CD14-positive monocyte (primary cell): ENCODE measurements at regions not wholly inside any gene's neighbourhood (a gene's known extent, or its start where the extent isn't known, plus 50 kb on each side); places are given as distances from the start of the nearest gene placed in this dataset.

Source experiments
- DNase-seq, 3 donors: peaks; one replicate each; pipeline ENCODE4 v3.0.0-alpha.2; 2011 to 2022
- H2AFZ ChIP-seq: 2 replicates; pipeline ENCODE4 v1.6.0; 2012; ENCODE audit warnings: mild to moderate bottlenecking, low read depth, low read length, inconsistent platforms; ENCODE audit not compliant: insufficient read depth, poor library complexity, severe bottlenecking
- H3K27ac ChIP-seq, 2 donors: 1 replicate in 1 of 2; 2 replicates in 1 of 2; pipeline ENCODE4 v1.5.1; 2012 to 2013; ENCODE audit warnings: low read length in 2 of 2, control low read depth in 1 of 2, inconsistent platforms in 1 of 2, low read depth in 1 of 2, mild to moderate bottlenecking in 1 of 2
- H3K27me3 ChIP-seq, 2 donors: one replicate each; pipeline versions ENCODE4 v1.6.0 to v1.6.1; 2011 to 2013; ENCODE audit warnings: low read length in 2 of 2; ENCODE audit not compliant: control insufficient read depth in 2 of 2, insufficient read depth in 2 of 2
- H3K36me3 ChIP-seq, 2 donors: replicated peaks in 1 of 2; 1 replicate in 1 of 2; 2 replicates in 1 of 2; pipeline versions ENCODE4 v1.5.1 to v1.6.1; 2012 to 2013; ENCODE audit warnings: low read length in 2 of 2, control low read depth in 1 of 2, inconsistent platforms in 1 of 2, mild to moderate bottlenecking in 1 of 2; ENCODE audit not compliant: insufficient read depth in 2 of 2, control insufficient read depth in 1 of 2
- H3K4me1 ChIP-seq, 2 donors: 1 replicate in 1 of 2; 2 replicates in 1 of 2; pipeline versions ENCODE4 v1.5.1 to v1.6.1; 2012 to 2013; ENCODE audit warnings: low read length in 2 of 2, control low read depth in 1 of 2, inconsistent platforms in 1 of 2, mild to moderate bottlenecking in 1 of 2, moderate library complexity in 1 of 2; ENCODE audit not compliant: insufficient read depth in 2 of 2, control insufficient read depth in 1 of 2
- H3K4me2 ChIP-seq: replicated peaks from 2 replicates; pipeline ENCODE3; 2012; ENCODE audit warnings: low read length, moderate library complexity, mild to moderate bottlenecking; ENCODE audit not compliant: poor library complexity, severe bottlenecking; ENCODE audit errors: extremely low read depth
- H3K4me3 ChIP-seq, 3 experiments: fragments of 200-600 bp in 1 of 3; sonication (generic) in 1 of 3; replicated peaks in 1 of 3; 1 replicate in 2 of 3; 2 replicates in 1 of 3; pipeline ENCODE4 v1.5.1; 2011 to 2013; ENCODE audit warnings: low read length in 3 of 3, mild to moderate bottlenecking in 3 of 3, control low read depth in 2 of 3, low read depth in 2 of 3, inconsistent platforms in 1 of 3, moderate library complexity in 1 of 3
- H3K79me2 ChIP-seq: 2 replicates; pipeline ENCODE4 v1.6.0; 2012; ENCODE audit warnings: mild to moderate bottlenecking, control low read depth, inconsistent platforms, low read length, moderate library complexity; ENCODE audit not compliant: insufficient read depth
- H3K9ac ChIP-seq: 2 replicates; pipeline ENCODE4 v1.6.0; 2017; ENCODE audit warnings: low read length, mild to moderate bottlenecking; ENCODE audit not compliant: insufficient read depth, poor library complexity, severe bottlenecking
- H3K9me3 ChIP-seq, 2 donors: replicated peaks in 1 of 2; 1 replicate in 1 of 2; 2 replicates in 1 of 2; pipeline versions ENCODE4 v1.5.1 to v1.6.1; 2012 to 2013; ENCODE audit warnings: low read length in 2 of 2, control low read depth in 1 of 2; ENCODE audit not compliant: control insufficient read depth in 1 of 2, insufficient read depth in 1 of 2
- H4K20me1 ChIP-seq: 2 replicates; pipeline ENCODE4 v1.6.0; 2012; ENCODE audit warnings: mild to moderate bottlenecking, low read length, control low read depth, moderate library complexity; ENCODE audit not compliant: insufficient read depth
- H3K27ac Mint-ChIP-seq, 7 donors: one replicate each; pipeline ENCODE4 v1.8.0; 2020; ENCODE audit warnings: mild to moderate bottlenecking in 7 of 7, mixed read lengths in 7 of 7, moderate library complexity in 6 of 7, inconsistent platforms in 2 of 7
- H3K27me3 Mint-ChIP-seq, 3 donors: one replicate each; pipeline ENCODE4 v1.8.0; 2021 to 2022; ENCODE audit warnings: low read depth in 3 of 3, mild to moderate bottlenecking in 3 of 3, mixed read lengths in 3 of 3, moderate library complexity in 3 of 3, inconsistent platforms in 1 of 3
- H3K36me3 Mint-ChIP-seq, 2 donors: one replicate each; pipeline ENCODE4 v1.8.0; 2020; ENCODE audit warnings: mixed read lengths in 2 of 2, inconsistent platforms in 1 of 2, mild to moderate bottlenecking in 1 of 2
- H3K4me1 Mint-ChIP-seq: one replicate; pipeline ENCODE4 v1.8.0; 2020; ENCODE audit warnings: mild to moderate bottlenecking, mixed read lengths
- H3K4me3 Mint-ChIP-seq, 2 donors: one replicate each; pipeline ENCODE4 v1.8.0; 2020; ENCODE audit warnings: mild to moderate bottlenecking in 2 of 2, mixed read lengths in 2 of 2, moderate library complexity in 1 of 2
- H3K9me3 Mint-ChIP-seq, 7 donors: one replicate each; pipeline ENCODE4 v1.8.0; 2020 to 2022; ENCODE audit warnings: mixed read lengths in 7 of 7, mild to moderate bottlenecking in 6 of 7, moderate library complexity in 6 of 7, inconsistent platforms in 2 of 7
- WGBS: methylation state at CpG from one replicate; pipeline ENCODE4 v1.1.5; 2013; ENCODE audit warnings: missing lambda C conversion rate; ENCODE audit not compliant: insufficient coverage; 5-methylcytosine and 5-hydroxymethylcytosine counted together
- intact Hi-C, 2 donors: fragments of 100-400 bp; cut with micrococcal nuclease; formaldehyde crosslinking; loops; one replicate each; pipeline versions ENCODE4 v1.15.0 to v1.15.1; 2023
- TF ChIP-seq, protein P1 (sequence below): fragments of 200-600 bp; IDR thresholded peaks from one replicate; pipeline ENCODE4 v1.8.0; 2022; ENCODE audit warnings: antibody characterized with exemption, mild to moderate bottlenecking

DNA sequence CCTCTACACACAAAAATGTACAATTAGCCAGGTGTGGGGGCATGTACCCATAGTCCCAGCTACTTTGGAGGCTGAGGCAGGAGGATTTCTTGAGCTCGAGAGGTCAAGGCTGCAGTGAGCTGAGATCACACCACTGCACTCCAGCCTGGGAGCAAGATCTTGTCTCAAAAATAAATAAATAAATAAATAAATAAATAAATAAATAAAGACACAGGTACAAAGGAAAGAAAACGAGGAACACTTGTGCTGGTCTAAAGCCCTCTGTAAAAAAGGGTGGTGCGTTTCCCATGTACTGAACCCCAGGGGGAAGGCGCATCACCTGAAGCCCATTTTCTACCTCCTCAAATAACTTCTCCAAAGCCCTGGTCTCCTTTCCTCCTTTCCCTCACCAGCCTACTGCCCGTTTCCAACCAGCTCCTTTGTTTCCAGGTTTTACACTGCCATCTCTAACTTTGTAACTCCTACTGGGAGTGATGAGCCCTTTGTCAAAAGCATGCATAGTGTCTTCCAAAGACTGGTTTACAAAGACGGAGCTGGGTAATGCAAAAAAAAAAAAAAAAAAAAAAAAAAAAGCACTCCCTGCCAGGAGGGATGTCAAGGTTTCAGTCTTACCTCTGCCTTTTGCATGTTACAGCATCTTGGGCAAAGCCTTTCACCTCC is 81.5 kb upstream of the SOX4 start:
- Mint-ChIP-seq H3K4me3 (no peak overlapping the region), H3K4me1 (no peaks in the 10 kb centered on the region), H3K27me3 (peaks cover 3% of the 10 kb centered on the region in 3 donors), H3K9me3 (peaks cover 0 to 9% (median 0%) of the 10 kb centered on the region in 7 donors), H3K36me3 (no peaks in the 10 kb centered on the region), H3K27ac (no peak overlapping the region)
- no peak overlapping the region for H3K4me2 ChIP-seq
- H3K36me3 ChIP-seq, result no peaks in the 10 kb centered on the region
- no peak overlapping the region for H3K4me3 ChIP-seq
- no peaks in the 10 kb centered on the region for H3K9me3 ChIP-seq
- no peak for DNase-seq
- no peaks in the 10 kb centered on the region for H3K27me3 ChIP-seq
- TF ChIP-seq, protein P1, sequence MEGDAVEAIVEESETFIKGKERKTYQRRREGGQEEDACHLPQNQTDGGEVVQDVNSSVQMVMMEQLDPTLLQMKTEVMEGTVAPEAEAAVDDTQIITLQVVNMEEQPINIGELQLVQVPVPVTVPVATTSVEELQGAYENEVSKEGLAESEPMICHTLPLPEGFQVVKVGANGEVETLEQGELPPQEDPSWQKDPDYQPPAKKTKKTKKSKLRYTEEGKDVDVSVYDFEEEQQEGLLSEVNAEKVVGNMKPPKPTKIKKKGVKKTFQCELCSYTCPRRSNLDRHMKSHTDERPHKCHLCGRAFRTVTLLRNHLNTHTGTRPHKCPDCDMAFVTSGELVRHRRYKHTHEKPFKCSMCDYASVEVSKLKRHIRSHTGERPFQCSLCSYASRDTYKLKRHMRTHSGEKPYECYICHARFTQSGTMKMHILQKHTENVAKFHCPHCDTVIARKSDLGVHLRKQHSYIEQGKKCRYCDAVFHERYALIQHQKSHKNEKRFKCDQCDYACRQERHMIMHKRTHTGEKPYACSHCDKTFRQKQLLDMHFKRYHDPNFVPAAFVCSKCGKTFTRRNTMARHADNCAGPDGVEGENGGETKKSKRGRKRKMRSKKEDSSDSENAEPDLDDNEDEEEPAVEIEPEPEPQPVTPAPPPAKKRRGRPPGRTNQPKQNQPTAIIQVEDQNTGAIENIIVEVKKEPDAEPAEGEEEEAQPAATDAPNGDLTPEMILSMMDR, result no peak
- no peak overlapping the region for H2AFZ ChIP-seq
- H4K20me1 ChIP-seq, result no peaks in the 10 kb centered on the region
- WGBS, result 100% methylated on average over 3 of the region's 6 CpGs
- H3K4me1 ChIP-seq, result no peaks in the 10 kb centered on the region
- no peak overlapping the region for H3K27ac ChIP-seq
- no peaks in the 10 kb centered on the region for H3K79me2 ChIP-seq
- intact Hi-C loops, result no loop called here
- no peak overlapping the region for H3K9ac ChIP-seq

DNA sequence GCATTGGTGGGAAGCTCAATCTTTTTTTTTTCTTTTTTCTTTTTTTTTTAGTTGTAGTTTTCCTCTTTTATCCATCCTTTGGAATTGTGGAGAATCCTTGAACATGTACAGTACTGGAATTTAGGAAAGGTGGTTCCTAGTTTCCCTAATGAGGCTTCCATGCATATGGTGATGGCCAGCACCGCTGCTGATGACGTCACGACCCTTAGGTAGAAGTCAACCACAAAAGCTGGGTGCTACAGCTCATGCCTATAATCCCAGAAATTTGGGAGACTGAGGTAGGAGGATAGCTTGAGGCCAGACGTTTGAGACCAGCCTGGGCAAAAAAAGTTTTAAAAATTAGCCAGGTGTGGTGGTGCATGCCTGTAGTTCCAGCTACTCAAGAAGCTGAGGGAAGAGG is 79.3 kb upstream of the SOX4 start:
- Histone ChIP-seq H3K79me2 (no peaks in the 10 kb centered on the region), H3K36me3 (no peaks in the 10 kb centered on the region), H4K20me1 (no peaks in the 10 kb centered on the region), H3K27me3 (no peaks in the 10 kb centered on the region), H3K27ac (no peak overlapping the region), H3K4me2 (no peak overlapping the region), H3K4me1 (no peaks in the 10 kb centered on the region), H2AFZ (no peak overlapping the region), H3K4me3 (no peak overlapping the region), H3K9ac (no peak overlapping the region), H3K9me3 (no peaks in the 10 kb centered on the region)
- Mint-ChIP-seq H3K4me1 (no peaks in the 10 kb centered on the region), H3K9me3 (peaks cover 0 to 9% (median 0%) of the 10 kb centered on the region in 7 donors), H3K27ac (no peak overlapping the region), H3K4me3 (no peak overlapping the region), H3K36me3 (no peaks in the 10 kb centered on the region), H3K27me3 (peaks cover 3% of the 10 kb centered on the region in 3 donors)
- WGBS, result 86% methylated on average over 4 of the region's 4 CpGs
- no peak for DNase-seq
- intact Hi-C loops, result no loop called here
- TF ChIP-seq, protein P1, result no peak
